GM12874 (cell line): ENCODE measurements at regions not wholly inside any gene's neighbourhood (a gene's known extent, or its start where the extent isn't known, plus 50 kb on each side); places are given as distances from the start of the nearest gene placed in this dataset.

ENCODE experiments used
- CTCF ChIP-seq: IDR thresholded peaks from 2 replicates; pipeline ENCODE4 v1.5.1; 2011; ENCODE audit warnings: low read depth, mild to moderate bottlenecking, control low read depth, low read length, moderate library complexity; ENCODE audit not compliant: insufficient read depth

- no peak for TF ChIP-seq CTCF
These were observed 160.2 kb upstream of the LARGE1 start for GRCh38 chr22:34080433-34080832.

- no peak for TF ChIP-seq CTCF
These were observed 176.5 kb upstream of the LARGE1 start for GRCh38 chr22:34096770-34097169.

- TF ChIP-seq CTCF: no peak
These were observed 179.0 kb upstream of the LARGE1 start for GRCh38 chr22:34099278-34099677.

GRCh38 chr22:34102633-34103032 lies 182.4 kb upstream of the LARGE1 start:
- TF ChIP-seq CTCF: no peak

GRCh38 chr22:34105461-34106062 lies 185.3 kb upstream of the LARGE1 start:
- TF ChIP-seq CTCF: peak; percentile 5; the same call in 1 of the 2 replicates

- no peak for TF ChIP-seq CTCF
These were observed 187.9 kb upstream of the LARGE1 start for GRCh38 chr22:34108168-34108567.

GRCh38 chr22:34111210-34111824 lies 191.0 kb upstream of the LARGE1 start:
- TF ChIP-seq CTCF: peak; percentile 50

- no peak for TF ChIP-seq CTCF
These were observed 193.1 kb upstream of the LARGE1 start for GRCh38 chr22:34113381-34113780.
